B cell (primary cell): ENCODE measurements at regions not wholly inside any gene's neighbourhood (a gene's known extent, or its start where the extent isn't known, plus 50 kb on each side); places are given as distances from the start of the nearest gene placed in this dataset.

Source experiments
- ATAC-seq: fragments of 200-7000 bp; cut with Tn5 transposase; one replicate; pipeline ENCODE4 v1.10.0; 2021; ENCODE audit warnings: low read depth, mild to moderate bottlenecking, moderate number of reproducible peaks, moderate library complexity
- CTCF ChIA-PET: fragments of 350-600 bp; sonication (Branson Sonifier 250); formaldehyde crosslinking; loops from one replicate; lab custom pipeline; 2021; ENCODE audit warnings: antibody characterized with exemption, inconsistent platforms; lab: Charles Lee
- POLR2A ChIA-PET: fragments of 350-600 bp; sonication (Branson Sonifier 250); formaldehyde crosslinking; loops from one replicate; lab custom pipeline; 2021; ENCODE audit warnings: antibody characterized with exemption; lab: Charles Lee
- DNase-seq: peaks from one replicate; pipeline ENCODE4 v3.0.0; 2013
- H2AFZ ChIP-seq: 2 replicates; pipeline ENCODE4 v1.6.1; 2012; ENCODE audit warnings: mild to moderate bottlenecking, low read depth, low read length; ENCODE audit not compliant: insufficient read depth, poor library complexity, severe bottlenecking
- H3K27ac ChIP-seq, 2 donors: 1 replicate in 1 of 2; 2 replicates in 1 of 2; pipeline ENCODE4 v1.5.1; 2012 to 2013; ENCODE audit warnings: low read length in 2 of 2, mild to moderate bottlenecking in 2 of 2, moderate library complexity in 1 of 2
- H3K27me3 ChIP-seq, 4 experiments: fragments of 200-600 bp in 1 of 4; sonication (generic) in 1 of 4; replicated peaks in 1 of 4; 1 replicate in 2 of 4; 2 replicates in 2 of 4; pipeline versions ENCODE4 v1.6.1 to v1.7.0; 2013 to 2016; ENCODE audit warnings: low read length in 3 of 4, mild to moderate bottlenecking in 2 of 4, mixed read lengths in 1 of 4, moderate library complexity in 1 of 4; ENCODE audit not compliant: insufficient read depth in 4 of 4, control insufficient read depth in 3 of 4; ENCODE audit errors: control extremely low read depth in 1 of 4
- H3K36me3 ChIP-seq, 2 experiments: replicated peaks in 1 of 2; 1 replicate in 1 of 2; 2 replicates in 1 of 2; pipeline versions ENCODE4 v1.6.1 to v1.7.1; 2013; ENCODE audit warnings: low read length in 1 of 2; ENCODE audit not compliant: insufficient read depth in 2 of 2, control insufficient read depth in 1 of 2; ENCODE audit errors: control extremely low read depth in 1 of 2, extremely low read depth in 1 of 2
- H3K4me1 ChIP-seq, 2 donors: fragments of 200-600 bp in 1 of 2; sonication (generic) in 1 of 2; 1 replicate in 1 of 2; 2 replicates in 1 of 2; pipeline versions ENCODE4 v1.5.1 to v1.6.1; 2013 to 2017; ENCODE audit warnings: low read length in 2 of 2; ENCODE audit not compliant: control insufficient read depth in 2 of 2, insufficient read depth in 2 of 2
- H3K4me2 ChIP-seq: replicated peaks from 2 replicates; pipeline ENCODE3; 2012; ENCODE audit warnings: mild to moderate bottlenecking, low read depth, low read length; ENCODE audit not compliant: poor library complexity, severe bottlenecking
- H3K4me3 ChIP-seq, 5 experiments: fragments of 200-600 bp in 1 of 5; sonication (generic) in 1 of 5; 1 replicate in 3 of 5; 2 replicates in 2 of 5; pipeline versions ENCODE4 v1.5.1 to v1.7.0; 2011 to 2016; ENCODE audit warnings: low read length in 4 of 5, mild to moderate bottlenecking in 4 of 5, low read depth in 2 of 5, control low read depth in 1 of 5, moderate library complexity in 1 of 5; ENCODE audit not compliant: insufficient read depth in 1 of 5; ENCODE audit errors: control extremely low read depth in 1 of 5, extremely low read depth in 1 of 5
- H3K79me2 ChIP-seq: fragments of 200-600 bp; sonication (generic); one replicate; pipeline ENCODE4 v1.6.0; 2016; ENCODE audit warnings: low read length; ENCODE audit not compliant: control insufficient read depth, insufficient read depth
- H3K9ac ChIP-seq: fragments of 200-600 bp; sonication (generic); 2 replicates; pipeline ENCODE4 v1.6.1; 2017; ENCODE audit warnings: mild to moderate bottlenecking, low read length, moderate library complexity
- H3K9me3 ChIP-seq, 3 donors: one replicate each; pipeline versions ENCODE4 v1.6.1 to v1.7.1; 2013; ENCODE audit warnings: low read length in 2 of 3; ENCODE audit not compliant: control insufficient read depth in 2 of 3, insufficient read depth in 1 of 3; ENCODE audit errors: control extremely low read depth in 1 of 3
- H4K20me1 ChIP-seq: 2 replicates; pipeline ENCODE4 v1.6.0; 2012; ENCODE audit warnings: mild to moderate bottlenecking, low read length; ENCODE audit not compliant: insufficient read depth, control insufficient read depth, poor library complexity, severe bottlenecking
- H3K27ac Mint-ChIP-seq: one replicate; pipeline ENCODE4 v1.8.0; 2021; ENCODE audit warnings: mixed read lengths
- H3K27me3 Mint-ChIP-seq: one replicate; pipeline ENCODE4 v1.8.0; 2021; ENCODE audit warnings: mixed read lengths
- H3K4me1 Mint-ChIP-seq: one replicate; pipeline ENCODE4 v1.8.0; 2021; ENCODE audit warnings: mixed read lengths
- H3K4me3 Mint-ChIP-seq: one replicate; pipeline ENCODE4 v1.8.0; 2021; ENCODE audit warnings: mixed read lengths
- H3K9me3 Mint-ChIP-seq: one replicate; pipeline ENCODE4 v1.8.0; 2022; ENCODE audit warnings: mixed read lengths; ENCODE audit not compliant: insufficient read depth
- CTCF ChIP-seq: fragments of 200-600 bp; IDR thresholded peaks from one replicate; pipeline ENCODE4 v1.8.0; 2022; ENCODE audit warnings: antibody characterized with exemption, mild to moderate bottlenecking
- EZH2 ChIP-seq: IDR thresholded peaks from 2 replicates; pipeline ENCODE4 v1.6.1; 2012; ENCODE audit warnings: borderline replicate concordance, low read depth, mild to moderate bottlenecking, moderate library complexity, low read length; ENCODE audit not compliant: insufficient read depth, poor library complexity, severe bottlenecking
- WGBS: methylation state at CpG from one replicate; pipeline ENCODE4 v1.1.5; 2013; ENCODE audit warnings: missing lambda C conversion rate; ENCODE audit not compliant: insufficient coverage; 5-methylcytosine and 5-hydroxymethylcytosine counted together
- intact Hi-C: fragments of 100-400 bp; cut with micrococcal nuclease; formaldehyde crosslinking; loops from one replicate; pipeline ENCODE4 v1.10.0; 2022

- Histone ChIP-seq H3K9ac (no peak overlapping the region), H3K36me3 (no peaks in the 10 kb centered on the region), H3K27me3 (peaks cover 0 to 9% (median 0%) of the 10 kb centered on the region in 4 experiments), H3K27ac (no peak overlapping the region), H2AFZ (no peak overlapping the region), H3K4me1 (no peaks in the 10 kb centered on the region), H4K20me1 (no peaks in the 10 kb centered on the region), H3K4me3 (no peak overlapping the region), H3K79me2 (no peaks in the 10 kb centered on the region), H3K4me2 (no peak overlapping the region), H3K9me3 (no peaks in the 10 kb centered on the region)
- CTCF ChIA-PET = no interaction called here
- DNase-seq = no peak
- POLR2A ChIA-PET = no interaction called here
- ATAC-seq = no peak
- H3K27me3 Mint-ChIP-seq = peaks cover 20% of the 10 kb centered on the region
- H3K9me3 Mint-ChIP-seq = no peaks in the 10 kb centered on the region
- intact Hi-C loops = no loop called here
- H3K4me3 Mint-ChIP-seq = no peak overlapping the region
- TF ChIP-seq EZH2 (no peak), CTCF (no peak)
- H3K27ac Mint-ChIP-seq = no peak overlapping the region
- 65% methylated on average over 4 of the region's 7 CpGs for WGBS
- no peaks in the 10 kb centered on the region for H3K4me1 Mint-ChIP-seq
Measured at GRCh38 chr2:109059474-109060165, 69.4 kb upstream of the SH3RF3 start.

GRCh38 chr2:109058802-109059201 lies 69.8 kb upstream of the EDAR start:
- Histone ChIP-seq H4K20me1 (no peaks in the 10 kb centered on the region), H3K4me3 (no peak overlapping the region), H3K9me3 (no peaks in the 10 kb centered on the region), H3K27ac (no peak overlapping the region), H3K4me1 (no peaks in the 10 kb centered on the region), H2AFZ (no peak overlapping the region), H3K79me2 (no peaks in the 10 kb centered on the region), H3K36me3 (no peaks in the 10 kb centered on the region), H3K27me3 (peaks cover 0 to 9% (median 0%) of the 10 kb centered on the region in 4 experiments), H3K9ac (no peak overlapping the region), H3K4me2 (no peak overlapping the region)
- no peaks in the 10 kb centered on the region for H3K4me1 Mint-ChIP-seq
- WGBS = 99% methylated on average over 6 of the region's 6 CpGs
- DNase-seq (no peak), ATAC-seq (no peak)
- no peaks in the 10 kb centered on the region for H3K9me3 Mint-ChIP-seq
- peaks cover 18% of the 10 kb centered on the region for H3K27me3 Mint-ChIP-seq
- intact Hi-C loops = no loop called here
- POLR2A ChIA-PET = no interaction called here
- H3K27ac Mint-ChIP-seq = no peak overlapping the region
- TF ChIP-seq EZH2 (no peak), CTCF (no peak)
- CTCF ChIA-PET = no interaction called here
- H3K4me3 Mint-ChIP-seq = no peak overlapping the region
